ENCODE measurements at regions not wholly inside any gene's neighbourhood (a gene's known extent, or its start where the extent isn't known, plus 50 kb on each side); places are given as distances from the start of the nearest gene placed in this dataset.

- Histone ChIP-seq H3K4me1 (no peaks in the 10 kb centered on the region), H3K9me3 (no peaks in the 10 kb centered on the region), H3K4me3 (no peak overlapping the region), H3K27ac (no peak overlapping the region), H3K36me3 (no peaks in the 10 kb centered on the region), H3K27me3 (no peaks in the 10 kb centered on the region)
- no peak for DNase-seq
- intact Hi-C loops (cut with DNase I) = no loop called here
- WGBS, 2 donors = 71% methylated on average over 2 of the region's 2 CpGs
- TF ChIP-seq POLR2A (IDR thresholded peaks at IDR 0.05) = no peak
- TF ChIP-seq, protein P1, sequence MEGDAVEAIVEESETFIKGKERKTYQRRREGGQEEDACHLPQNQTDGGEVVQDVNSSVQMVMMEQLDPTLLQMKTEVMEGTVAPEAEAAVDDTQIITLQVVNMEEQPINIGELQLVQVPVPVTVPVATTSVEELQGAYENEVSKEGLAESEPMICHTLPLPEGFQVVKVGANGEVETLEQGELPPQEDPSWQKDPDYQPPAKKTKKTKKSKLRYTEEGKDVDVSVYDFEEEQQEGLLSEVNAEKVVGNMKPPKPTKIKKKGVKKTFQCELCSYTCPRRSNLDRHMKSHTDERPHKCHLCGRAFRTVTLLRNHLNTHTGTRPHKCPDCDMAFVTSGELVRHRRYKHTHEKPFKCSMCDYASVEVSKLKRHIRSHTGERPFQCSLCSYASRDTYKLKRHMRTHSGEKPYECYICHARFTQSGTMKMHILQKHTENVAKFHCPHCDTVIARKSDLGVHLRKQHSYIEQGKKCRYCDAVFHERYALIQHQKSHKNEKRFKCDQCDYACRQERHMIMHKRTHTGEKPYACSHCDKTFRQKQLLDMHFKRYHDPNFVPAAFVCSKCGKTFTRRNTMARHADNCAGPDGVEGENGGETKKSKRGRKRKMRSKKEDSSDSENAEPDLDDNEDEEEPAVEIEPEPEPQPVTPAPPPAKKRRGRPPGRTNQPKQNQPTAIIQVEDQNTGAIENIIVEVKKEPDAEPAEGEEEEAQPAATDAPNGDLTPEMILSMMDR (IDR thresholded peaks at IDR 0.05) = peak in 1 of 6 experiments; percentile 16
Measured at GRCh38 chr16:13542284-13542683, 377.7 kb upstream of the ERCC4 start.

GRCh38 chr16:13543850-13544249, 376.1 kb upstream of the ERCC4 start:
- TF ChIP-seq, protein P1 (IDR thresholded peaks at IDR 0.05) = no peak
- TF ChIP-seq POLR2A (IDR thresholded peaks at IDR 0.05) = no peak

GRCh38 chr16:13545271-13545670, 374.7 kb upstream of the ERCC4 start:
- Histone ChIP-seq H3K36me3 (no peaks in the 10 kb centered on the region), H3K9me3 (no peaks in the 10 kb centered on the region), H3K4me1 (no peaks in the 10 kb centered on the region), H3K27me3 (no peaks in the 10 kb centered on the region), H3K4me3 (no peak overlapping the region), H3K27ac (no peak overlapping the region)
- DNase-seq = no peak
- intact Hi-C loops (cut with DNase I) = no loop called here
- WGBS, 2 donors = 76 to 100% methylated on average over 2 of the region's 2 CpGs
- TF ChIP-seq POLR2A (IDR thresholded peaks at IDR 0.05) = no peak
- TF ChIP-seq, protein P1 (IDR thresholded peaks at IDR 0.05) = no peak

More at GRCh38 chr16:13543850-13544249, 376.1 kb upstream of the ERCC4 start:
- WGBS, 2 donors = 33 to 43% methylated on average over 1 of the region's 1 CpG
- intact Hi-C loops (cut with DNase I) = no loop called here
- H3K36me3 ChIP-seq = no peaks in the 10 kb centered on the region
- no peak for DNase-seq
- no peak overlapping the region for H3K4me3 ChIP-seq
- no peak overlapping the region for H3K27ac ChIP-seq
- H3K4me1 ChIP-seq = no peaks in the 10 kb centered on the region
- no peaks in the 10 kb centered on the region for H3K9me3 ChIP-seq
- H3K27me3 ChIP-seq = no peaks in the 10 kb centered on the region

- no peaks in the 10 kb centered on the region for H3K4me1 ChIP-seq
- H3K27ac ChIP-seq = no peak overlapping the region
- no peaks in the 10 kb centered on the region for H3K36me3 ChIP-seq
- DNase-seq = no peak
- H3K4me3 ChIP-seq = no peak overlapping the region
- TF ChIP-seq, protein P1 (IDR thresholded peaks at IDR 0.05) = no peak
- no peak for TF ChIP-seq POLR2A (IDR thresholded peaks at IDR 0.05)
- no peaks in the 10 kb centered on the region for H3K9me3 ChIP-seq
- no peaks in the 10 kb centered on the region for H3K27me3 ChIP-seq
- 71 to 79% methylated on average over 6 of the region's 6 CpGs for WGBS, 2 donors
- intact Hi-C loops (cut with DNase I) = no loop called here
Measured at GRCh38 chr16:13550254-13550653, 369.7 kb upstream of the ERCC4 start.

GRCh38 chr16:13552062-13552959, 367.6 kb upstream of the ERCC4 start:
- DNase-seq = no peak
- Histone ChIP-seq H3K27me3 (no peaks in the 10 kb centered on the region), H3K4me3 (no peak overlapping the region), H3K4me1 (no peaks in the 10 kb centered on the region), H3K36me3 (no peaks in the 10 kb centered on the region), H3K9me3 (no peaks in the 10 kb centered on the region), H3K27ac (no peak overlapping the region)
- TF ChIP-seq POLR2A (IDR thresholded peaks at IDR 0.05) = no peak
- TF ChIP-seq, protein P1 (IDR thresholded peaks at IDR 0.05) = no peak
- WGBS, 2 donors = 73 to 76% methylated on average over 15 of the region's 15 CpGs
- intact Hi-C loops (cut with DNase I) = no loop called here
